ENCODE measurements at regions not wholly inside any gene's neighbourhood (a gene's known extent, or its start where the extent isn't known, plus 50 kb on each side); places are given as distances from the start of the nearest gene placed in this dataset.

GRCh38 chr6:169370054-169370453 lies 116.4 kb upstream of the THBS2 start:
- TF ChIP-seq POLR2A (IDR thresholded peaks at IDR 0.05) (no peak), CTCF (IDR thresholded peaks at IDR 0.05 in 4 of 5, conservative IDR thresholded peaks at IDR 0.05 in 1 of 5) (no peak)
